ENCODE measurements at regions not wholly inside any gene's neighbourhood (a gene's known extent, or its start where the extent isn't known, plus 50 kb on each side); places are given as distances from the start of the nearest gene placed in this dataset.

GRCh38 chr1:19591482-19592091, 52.5 kb upstream of the NBL1 start:
- no peak for TF ChIP-seq CTCF (IDR thresholded peaks at IDR 0.05; ENCODE audit: low read depth, low read length)
- H3K4me3 ChIP-seq (ENCODE audit: low read depth, low read length), result no peak overlapping the region
- DNase-seq (ENCODE audit: low read depth, low spot score), result no peak
- in situ Hi-C loops (cut with HindIII; ENCODE audit: low sequenced_read_pairs), result no loop called here

DNA sequence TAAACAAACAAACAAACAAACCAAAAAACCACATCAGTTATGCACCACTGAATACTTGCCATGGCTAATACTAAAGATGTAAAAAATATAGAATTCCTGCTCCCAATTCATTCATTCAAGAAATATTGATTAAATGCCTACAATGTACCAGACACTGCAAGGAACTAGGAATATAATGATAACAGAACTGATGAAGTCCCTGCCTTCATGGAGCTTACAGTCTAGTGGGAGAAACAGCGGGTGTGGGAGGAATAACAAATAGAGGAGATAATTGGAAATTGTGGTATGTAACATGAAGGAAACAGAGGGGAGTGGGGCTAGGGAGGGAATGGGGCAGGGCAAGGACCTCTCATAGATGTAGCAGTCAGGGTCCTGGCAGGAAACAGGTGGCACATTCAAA, 58.6 kb upstream of the NBL1 start:
- no peak overlapping the region for H3K4me3 ChIP-seq (ENCODE audit: low read depth, low read length)
- in situ Hi-C loops (cut with HindIII; ENCODE audit: low sequenced_read_pairs), result no loop called here
- DNase-seq (ENCODE audit: low read depth, low spot score), result no peak
- TF ChIP-seq CTCF (IDR thresholded peaks at IDR 0.05; ENCODE audit: low read depth, low read length), result no peak

DNA sequence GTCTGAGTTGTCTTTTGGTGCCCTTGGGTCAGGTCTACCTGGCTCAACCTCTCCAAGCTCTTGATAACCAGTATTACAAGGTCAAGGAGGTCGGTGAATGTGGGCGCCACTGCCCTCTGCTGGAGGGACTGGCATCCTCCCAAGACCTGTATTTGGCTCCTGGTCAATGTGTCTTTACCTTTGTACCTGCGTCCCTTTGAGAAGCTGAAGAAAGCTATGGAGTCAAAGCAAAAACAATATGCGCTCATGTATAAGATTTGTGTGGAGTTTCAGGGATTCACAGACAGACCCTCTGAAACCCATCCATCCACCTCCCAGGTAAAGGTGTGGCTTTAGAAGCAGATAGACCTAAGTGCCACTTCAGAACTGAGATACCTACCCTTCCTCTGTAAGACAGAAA, 61.8 kb upstream of the NBL1 start:
- DNase-seq (ENCODE audit: low read depth, low spot score), result no peak
- in situ Hi-C loops (cut with HindIII; ENCODE audit: low sequenced_read_pairs), result no loop called here
- peak; percentile 52 for TF ChIP-seq CTCF (IDR thresholded peaks at IDR 0.05; ENCODE audit: low read depth, low read length)
- no peak overlapping the region for H3K4me3 ChIP-seq (ENCODE audit: low read depth, low read length)

GRCh38 chr1:19581381-19581780, 62.7 kb upstream of the NBL1 start:
- no peak for DNase-seq (ENCODE audit: low read depth, low spot score)
- H3K4me3 ChIP-seq (ENCODE audit: low read depth, low read length), result no peak overlapping the region
- in situ Hi-C loops (cut with HindIII; ENCODE audit: low sequenced_read_pairs), result no loop called here
- TF ChIP-seq CTCF (IDR thresholded peaks at IDR 0.05; ENCODE audit: low read depth, low read length), result no peak

DNA sequence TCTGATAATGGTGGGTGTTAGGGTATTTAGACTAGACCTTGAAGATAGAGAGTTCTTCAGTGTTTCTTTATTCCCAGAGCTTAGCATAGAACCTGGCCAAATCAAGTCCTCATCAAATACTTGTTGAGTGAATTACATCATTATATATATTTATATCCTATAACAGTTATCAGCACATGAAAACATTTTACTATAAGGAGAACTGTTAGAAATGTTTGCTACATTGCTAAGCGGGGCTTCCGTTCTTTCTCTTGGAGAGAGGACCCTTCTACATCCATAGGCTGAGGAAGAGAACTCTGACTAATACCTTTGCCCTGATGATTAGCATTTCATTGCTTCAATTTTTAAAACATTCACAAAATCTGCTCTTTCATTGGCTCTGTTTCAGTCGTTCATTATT, 66.5 kb upstream of the NBL1 start:
- DNase-seq (ENCODE audit: low read depth, low spot score), result no peak
- in situ Hi-C loops (cut with HindIII; ENCODE audit: low sequenced_read_pairs), result no loop called here
- TF ChIP-seq CTCF (IDR thresholded peaks at IDR 0.05; ENCODE audit: low read depth, low read length), result no peak
- no peak overlapping the region for H3K4me3 ChIP-seq (ENCODE audit: low read depth, low read length)

DNA sequence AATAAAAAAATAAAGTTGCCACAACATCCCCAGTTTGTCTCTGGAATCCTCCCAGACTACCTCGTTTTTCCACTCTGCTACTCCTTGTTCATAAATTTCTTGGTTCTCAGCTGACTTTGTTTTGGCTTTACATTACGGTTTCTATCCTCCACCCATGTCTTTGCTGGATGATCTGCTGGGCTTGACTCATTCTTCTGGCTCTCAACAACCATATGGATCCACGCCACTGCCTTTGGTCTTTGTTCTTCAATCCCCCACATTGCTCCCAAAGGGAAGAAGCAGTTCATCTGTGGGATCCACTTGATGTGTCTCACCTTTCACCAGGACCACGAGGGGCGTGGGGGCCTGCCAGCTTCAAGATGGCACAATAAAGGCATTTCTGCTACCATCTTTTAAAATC, 67.1 kb upstream of the NBL1 start:
- no peak overlapping the region for H3K4me3 ChIP-seq (ENCODE audit: low read depth, low read length)
- TF ChIP-seq CTCF (IDR thresholded peaks at IDR 0.05; ENCODE audit: low read depth, low read length), result no peak
- peak; percentile 13 for DNase-seq (ENCODE audit: low read depth, low spot score)
- in situ Hi-C loops (cut with HindIII; ENCODE audit: low sequenced_read_pairs), result no loop called here

DNA sequence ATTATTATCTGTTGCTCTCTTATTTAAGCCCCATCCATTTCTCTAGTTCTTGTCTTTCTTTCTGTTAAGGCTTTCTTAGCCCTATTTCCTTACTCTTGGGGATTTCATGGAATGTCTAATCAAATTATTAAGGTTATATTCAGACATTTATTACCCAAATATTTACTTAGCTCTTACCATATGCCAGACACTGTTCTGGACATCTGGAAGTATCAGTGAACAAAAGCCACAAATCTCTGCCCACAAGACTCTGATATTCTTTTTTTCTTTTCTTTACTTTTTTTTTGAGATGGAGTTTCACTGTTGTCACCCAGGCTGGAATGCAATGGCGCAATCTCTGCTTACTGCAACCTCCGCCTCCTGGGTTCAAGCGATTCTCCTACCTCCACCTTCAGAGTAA, 74.3 kb upstream of the NBL1 start:
- in situ Hi-C loops (cut with HindIII; ENCODE audit: low sequenced_read_pairs), result no loop called here
- TF ChIP-seq CTCF (IDR thresholded peaks at IDR 0.05; ENCODE audit: low read depth, low read length), result no peak
- H3K4me3 ChIP-seq (ENCODE audit: low read depth, low read length), result no peak overlapping the region
- no peak for DNase-seq (ENCODE audit: low read depth, low spot score)
